Natural killer cell treated with Interleukin-12 subunit alpha and Interleukin-12 subunit beta and Interleukin-15 and Interleukin-18, amount 100 ng/mL, for 72 hours (primary cell): ENCODE measurements at regions not wholly inside any gene's neighbourhood (a gene's known extent, or its start where the extent isn't known, plus 50 kb on each side); places are given as distances from the start of the nearest gene placed in this dataset.
A peak's percentile ranks its signal among the peaks of the same experiment; 100 is the strongest.

Source experiments
- ATAC-seq, 2 donors: fragments of 150-1000 bp; cut with Tn5 transposase in 1 of 2; sonication (Bioruptor Pico), chemical (Tn5 transposase) in 1 of 2; 2 replicates each; pipeline ENCODE4 v1.10.0; 2021
- DNase-seq: peaks from one replicate; pipeline ENCODE4 v3.0.0; 2022; ENCODE audit warnings: low spot score
- H3K27ac Mint-ChIP-seq, 2 donors: 1 replicate in 1 of 2; 2 replicates in 1 of 2; pipeline ENCODE4 v1.8.0; 2022; ENCODE audit warnings: mixed read lengths in 2 of 2, mild to moderate bottlenecking in 1 of 2, moderate library complexity in 1 of 2
- H3K27me3 Mint-ChIP-seq, 2 donors: 1 replicate in 1 of 2; 2 replicates in 1 of 2; pipeline ENCODE4 v1.8.0; 2022; ENCODE audit warnings: mixed read lengths in 2 of 2
- H3K36me3 Mint-ChIP-seq: one replicate; pipeline ENCODE4 v1.8.0; 2022; ENCODE audit warnings: mixed read lengths
- H3K4me1 Mint-ChIP-seq, 2 donors: 1 replicate in 1 of 2; 2 replicates in 1 of 2; pipeline ENCODE4 v1.8.0; 2022; ENCODE audit warnings: low read depth in 2 of 2, mixed read lengths in 2 of 2, mild to moderate bottlenecking in 1 of 2
- H3K4me3 Mint-ChIP-seq: one replicate; pipeline ENCODE4 v1.8.0; 2022; ENCODE audit warnings: mixed read lengths
- H3K9me3 Mint-ChIP-seq: 2 replicates; pipeline ENCODE4 v1.8.0; 2022; ENCODE audit warnings: mixed read lengths

DNA sequence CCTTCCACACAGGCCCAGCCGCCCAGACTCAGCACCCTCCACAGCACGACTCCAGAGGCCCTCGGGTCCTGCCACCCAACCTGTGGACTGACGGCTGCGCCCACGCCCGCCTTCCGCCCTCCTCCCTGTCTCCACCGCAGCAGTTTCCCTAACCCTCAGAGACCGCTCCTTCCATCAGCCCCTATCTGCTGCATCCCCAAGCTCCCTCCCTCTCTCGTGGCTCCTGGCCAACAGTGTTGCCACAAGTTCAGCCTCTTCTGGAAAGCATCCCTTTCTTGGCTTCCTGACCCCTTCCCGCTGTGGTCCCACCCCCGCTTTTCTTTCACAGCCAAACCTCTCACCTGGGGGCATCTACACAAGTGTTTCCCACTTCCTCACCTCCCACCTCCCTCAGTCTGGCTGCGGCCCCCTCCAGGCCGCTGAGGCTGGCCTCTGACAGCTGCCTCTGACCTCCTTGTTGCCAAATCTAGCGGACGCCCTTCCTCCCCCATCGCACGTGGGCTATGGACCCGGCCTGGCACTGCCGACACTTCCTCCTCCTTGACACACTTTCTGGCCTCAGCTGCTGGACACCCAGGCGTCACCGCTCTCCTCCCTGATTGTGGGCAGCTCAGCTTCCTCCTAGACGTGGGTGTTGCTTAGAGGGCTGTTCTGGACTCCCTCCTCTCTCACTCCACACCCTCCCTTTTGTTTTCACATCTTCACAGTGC lies 168.8 kb upstream of the TLE3 start:
- Mint-ChIP-seq H3K9me3 (no peaks in the 10 kb centered on the region), H3K27me3 (peaks cover 27 to 34% of the 10 kb centered on the region in 2 donors), H3K36me3 (no peaks in the 10 kb centered on the region), H3K4me1 (peaks cover 34 to 39% of the 10 kb centered on the region in 2 donors), H3K4me3 (peak overlapping the region; percentile 79), H3K27ac (peak overlapping the region; percentile 3 to 23)
- DNase-seq (peak; percentile 74), ATAC-seq (peak; percentile 79 to 89)

DNA sequence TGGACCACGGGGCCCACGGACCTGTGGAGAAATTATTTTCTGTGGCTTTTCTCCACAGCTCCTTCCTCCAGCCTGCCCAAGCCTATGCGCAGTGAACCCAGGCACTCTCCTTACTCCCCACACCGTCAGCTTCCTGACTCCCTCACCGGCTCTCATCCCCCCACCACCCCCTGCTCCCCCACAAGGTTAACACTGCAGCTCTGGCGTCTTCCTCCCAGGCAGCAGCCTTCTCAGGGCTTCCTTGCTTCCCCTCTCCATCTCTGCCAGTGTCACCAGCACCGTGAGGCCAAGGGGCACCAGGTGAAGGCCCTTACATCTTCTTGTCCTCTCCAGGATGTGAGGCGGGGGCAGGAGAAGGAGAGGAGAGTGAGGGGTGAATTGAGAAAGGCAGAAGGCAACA lies 168.3 kb upstream of the TLE3 start:
- Mint-ChIP-seq H3K4me1 (peaks cover 34 to 39% of the 10 kb centered on the region in 2 donors), H3K27me3 (peaks cover 25 to 30% of the 10 kb centered on the region in 2 donors), H3K36me3 (no peaks in the 10 kb centered on the region), H3K4me3 (peak overlapping the region; percentile 79), H3K9me3 (no peaks in the 10 kb centered on the region), H3K27ac (no peak overlapping the region)
- DNase-seq (peak; percentile 40), ATAC-seq (no peak)

DNA sequence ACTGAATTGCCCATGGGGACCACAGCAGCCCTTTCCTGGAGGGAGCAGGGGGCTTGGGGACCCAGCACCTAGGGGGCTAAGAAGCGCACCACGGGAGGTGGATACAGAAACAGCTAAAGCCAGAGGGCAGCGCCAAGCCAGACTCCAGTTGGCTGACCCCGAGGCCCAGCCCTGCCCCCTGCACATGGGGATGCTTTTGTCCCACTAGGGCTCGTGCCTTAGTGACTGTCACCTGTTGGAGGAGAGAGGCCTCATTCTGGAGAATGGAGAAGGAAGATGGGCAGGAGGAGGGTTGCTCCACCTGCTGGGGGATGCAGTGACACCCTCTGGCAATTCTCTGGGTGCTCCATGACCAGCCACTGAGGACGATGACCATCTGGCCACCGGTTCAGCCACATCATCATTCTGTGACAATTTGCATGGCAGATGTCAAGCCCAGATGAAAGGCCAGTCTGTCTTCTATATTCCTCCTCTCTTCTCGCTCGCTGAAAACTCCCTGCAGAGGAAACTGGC lies 167.8 kb upstream of the TLE3 start:
- Mint-ChIP-seq H3K9me3 (no peaks in the 10 kb centered on the region), H3K27me3 (peaks cover 28 to 33% of the 10 kb centered on the region in 2 donors)

DNA sequence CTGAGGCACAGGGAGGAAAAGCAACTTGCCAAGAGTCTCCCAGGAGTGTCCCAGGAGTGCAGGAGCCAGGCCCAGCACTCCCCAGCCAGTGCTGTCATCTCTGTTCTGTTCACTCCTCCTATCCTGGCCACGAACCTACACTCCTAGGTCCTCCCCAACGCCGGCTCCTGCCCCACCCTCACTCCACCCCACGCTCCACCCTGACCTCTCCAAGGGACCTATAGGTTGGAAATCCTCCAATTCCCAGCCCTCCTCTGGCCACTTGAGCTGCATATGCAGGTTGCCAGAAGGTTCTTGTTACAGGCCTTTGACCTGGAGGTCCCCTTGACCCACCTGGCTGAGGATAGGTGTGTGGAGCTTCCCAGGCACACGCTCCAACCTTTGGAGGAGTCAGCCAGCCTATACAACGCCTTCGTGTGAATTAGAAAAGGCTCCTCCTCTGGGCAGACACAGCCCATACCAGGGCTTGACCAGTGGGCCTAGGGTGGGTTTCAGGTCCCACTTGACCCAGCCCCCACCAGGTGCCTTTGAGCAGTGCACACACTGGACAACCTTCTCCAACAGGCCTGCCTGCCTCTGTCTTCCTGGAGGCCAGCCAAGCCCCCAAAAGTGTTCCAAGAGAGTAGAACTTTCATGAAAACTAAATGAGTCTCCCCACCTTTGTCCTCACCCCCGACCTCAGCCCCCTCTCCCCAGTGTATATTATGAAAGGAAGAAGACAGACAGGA lies 167.2 kb upstream of the TLE3 start:
- Mint-ChIP-seq H3K9me3 (no peaks in the 10 kb centered on the region), H3K27me3 (peaks cover 32 to 39% of the 10 kb centered on the region in 2 donors), H3K27ac (no peak overlapping the region), H3K36me3 (no peaks in the 10 kb centered on the region), H3K4me1 (peaks cover 45 to 48% of the 10 kb centered on the region in 2 donors), H3K4me3 (no peak overlapping the region)
- ATAC-seq, result no peak
- peak; percentile 49 for DNase-seq

More for the DNA sequence above, 167.8 kb upstream of the TLE3 start:
- no peak for ATAC-seq
- Mint-ChIP-seq H3K4me1 (peaks cover 39 to 41% of the 10 kb centered on the region in 2 donors), H3K27ac (no peak overlapping the region), H3K36me3 (no peaks in the 10 kb centered on the region), H3K4me3 (no peak overlapping the region)
- DNase-seq, result peak; percentile 1

DNA sequence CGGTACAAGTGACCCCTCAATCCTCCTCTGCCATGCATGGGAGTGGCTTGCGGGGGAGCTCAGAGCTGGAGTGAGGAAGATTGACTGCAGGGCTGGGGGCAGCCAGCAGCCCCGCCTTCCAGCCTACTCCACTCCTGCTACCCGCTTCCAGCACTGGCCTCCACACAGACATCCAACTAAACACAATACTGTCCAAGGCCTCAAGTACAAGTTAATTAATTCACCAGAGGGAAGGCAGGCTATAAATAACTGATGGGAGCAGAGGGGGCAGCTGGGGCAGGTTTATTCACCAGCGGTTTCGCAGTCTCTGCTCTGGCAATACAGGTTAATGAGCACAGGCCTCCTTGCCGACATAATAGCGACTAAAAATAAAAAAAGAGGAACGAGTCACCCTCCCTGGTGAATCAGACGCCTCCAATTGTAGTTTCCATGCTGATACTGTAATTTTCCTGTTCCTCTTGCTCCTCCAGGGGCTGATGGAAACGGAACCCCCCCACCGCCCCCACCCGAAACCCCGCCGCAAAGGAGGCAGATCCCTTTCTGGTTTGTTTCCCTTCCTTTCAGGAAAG lies 166.4 kb upstream of the TLE3 start:
- Mint-ChIP-seq H3K36me3 (no peaks in the 10 kb centered on the region), H3K27me3 (peaks cover 31 to 33% of the 10 kb centered on the region in 2 donors), H3K9me3 (no peaks in the 10 kb centered on the region), H3K4me3 (no peak overlapping the region), H3K4me1 (peaks cover 50 to 52% of the 10 kb centered on the region in 2 donors), H3K27ac (no peak overlapping the region)
- ATAC-seq, result no peak
- DNase-seq, result peak; percentile 37

DNA sequence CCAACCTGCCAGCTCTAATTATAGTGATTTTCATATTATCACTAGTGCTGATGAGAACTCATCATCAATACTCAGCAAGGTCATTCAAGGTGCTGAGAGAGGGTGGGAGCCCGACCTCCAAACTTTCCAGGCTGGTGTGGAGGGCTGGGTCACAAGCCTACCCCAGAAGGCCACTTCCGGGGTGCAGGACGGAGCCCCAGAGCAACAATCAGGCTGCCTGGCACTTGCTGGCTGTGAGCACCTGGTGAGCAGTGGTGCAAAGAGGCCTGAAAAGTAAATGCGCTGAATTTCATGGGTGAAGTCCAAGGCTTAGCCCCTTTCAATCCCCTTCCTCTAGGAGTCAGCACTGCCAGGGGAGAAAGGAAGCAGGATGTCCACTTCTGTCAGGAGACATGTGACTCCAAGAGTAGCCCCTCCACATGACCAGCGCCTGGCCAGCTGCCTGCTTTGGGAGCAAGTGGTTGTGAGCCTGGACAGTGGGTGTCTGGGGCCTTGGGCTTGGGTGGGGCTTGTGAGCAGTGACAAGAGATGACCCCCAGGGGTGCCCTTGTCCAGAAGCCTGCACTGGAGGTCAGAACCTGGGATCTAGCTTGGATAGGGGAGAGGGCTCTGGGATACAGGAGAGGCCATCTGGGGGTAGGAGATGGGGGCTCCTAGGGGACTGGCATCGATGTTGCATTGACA lies 165.0 kb upstream of the TLE3 start:
- Mint-ChIP-seq H3K4me1 (peaks cover 52 to 53% of the 10 kb centered on the region in 2 donors), H3K36me3 (no peaks in the 10 kb centered on the region), H3K4me3 (no peak overlapping the region), H3K27ac (peak overlapping the region in 1 of 2 donors; percentile 1), H3K9me3 (no peaks in the 10 kb centered on the region), H3K27me3 (peaks cover 23 to 25% of the 10 kb centered on the region in 2 donors)
- DNase-seq (peak; percentile 51), ATAC-seq (no peak)

DNA sequence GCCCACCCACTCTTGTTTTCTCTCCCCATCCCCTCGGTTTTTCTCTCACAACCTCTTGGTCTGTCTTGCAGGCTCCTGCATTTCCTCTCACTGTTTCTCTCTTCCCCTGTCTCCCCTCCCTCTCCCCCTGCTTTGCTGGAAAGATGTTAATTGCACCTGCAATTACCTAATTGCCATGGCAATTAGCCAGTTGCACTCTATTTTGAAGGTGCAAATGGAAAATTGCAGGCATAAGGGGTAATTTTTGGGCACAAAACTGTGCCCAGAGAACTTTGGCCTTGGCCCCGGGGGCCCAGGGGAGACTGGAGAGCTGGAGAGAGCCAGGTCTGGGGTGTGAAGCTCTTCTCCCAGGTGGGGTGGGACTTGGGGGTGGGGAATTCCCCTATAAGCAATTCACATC lies 164.5 kb upstream of the TLE3 start:
- Mint-ChIP-seq H3K4me1 (peaks cover 47 to 49% of the 10 kb centered on the region in 2 donors), H3K9me3 (no peaks in the 10 kb centered on the region), H3K36me3 (no peaks in the 10 kb centered on the region), H3K27ac (peak overlapping the region in 1 of 2 donors; percentile 1), H3K4me3 (no peak overlapping the region), H3K27me3 (peaks cover 17 to 22% of the 10 kb centered on the region in 2 donors)
- ATAC-seq, result no peak
- no peak for DNase-seq

DNA sequence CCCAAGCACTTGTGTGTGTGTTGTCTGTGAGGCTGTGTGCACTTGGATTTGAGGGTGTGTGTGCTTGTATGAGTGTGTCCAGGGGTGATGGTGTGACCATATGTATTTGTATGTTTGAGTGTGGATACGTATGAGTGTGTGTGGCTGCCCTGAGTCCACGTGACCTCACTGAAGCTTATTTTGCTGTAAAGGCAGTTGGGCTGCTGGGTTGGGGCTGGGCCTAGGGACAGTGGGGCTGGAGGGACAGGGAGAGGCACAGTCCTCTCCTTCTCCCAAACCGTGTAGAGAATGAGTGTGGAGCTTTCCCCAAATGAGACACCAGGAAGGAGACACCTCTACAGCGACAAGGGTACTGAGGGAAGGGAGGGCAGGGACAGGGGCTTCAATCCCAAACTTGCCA lies 163.4 kb upstream of the TLE3 start:
- Mint-ChIP-seq H3K27me3 (peaks cover 15 to 27% of the 10 kb centered on the region in 2 donors), H3K9me3 (no peaks in the 10 kb centered on the region), H3K27ac (no peak overlapping the region), H3K4me1 (peaks cover 36 to 42% of the 10 kb centered on the region in 2 donors), H3K36me3 (no peaks in the 10 kb centered on the region), H3K4me3 (peak overlapping the region; percentile 5)
- DNase-seq (no peak), ATAC-seq (no peak)

DNA sequence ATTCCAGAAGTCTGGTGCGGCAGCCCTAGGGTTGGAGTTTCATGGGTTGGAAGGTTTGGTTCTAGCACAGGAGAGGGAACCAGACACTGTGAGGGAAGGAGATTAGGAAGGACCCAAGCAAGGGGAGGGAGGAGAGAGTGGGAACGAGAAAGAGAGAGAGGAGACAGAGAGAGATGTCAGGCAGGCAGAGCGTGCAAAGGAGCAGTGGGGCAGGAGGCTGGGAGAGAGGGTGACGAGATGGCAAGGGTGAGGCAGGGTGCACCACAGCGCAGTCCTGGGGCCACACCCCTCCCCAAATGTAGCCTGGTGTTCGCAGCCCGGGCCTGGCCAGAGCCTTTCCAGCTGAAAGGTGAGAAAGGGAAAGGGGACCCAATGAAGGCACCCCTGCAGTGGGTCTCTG lies 162.9 kb upstream of the TLE3 start:
- Mint-ChIP-seq H3K4me3 (peak overlapping the region; percentile 5), H3K27me3 (peaks cover 20 to 32% of the 10 kb centered on the region in 2 donors), H3K36me3 (no peaks in the 10 kb centered on the region), H3K27ac (no peak overlapping the region), H3K9me3 (no peaks in the 10 kb centered on the region), H3K4me1 (peaks cover 32 to 39% of the 10 kb centered on the region in 2 donors)
- ATAC-seq (no peak), DNase-seq (no peak)

DNA sequence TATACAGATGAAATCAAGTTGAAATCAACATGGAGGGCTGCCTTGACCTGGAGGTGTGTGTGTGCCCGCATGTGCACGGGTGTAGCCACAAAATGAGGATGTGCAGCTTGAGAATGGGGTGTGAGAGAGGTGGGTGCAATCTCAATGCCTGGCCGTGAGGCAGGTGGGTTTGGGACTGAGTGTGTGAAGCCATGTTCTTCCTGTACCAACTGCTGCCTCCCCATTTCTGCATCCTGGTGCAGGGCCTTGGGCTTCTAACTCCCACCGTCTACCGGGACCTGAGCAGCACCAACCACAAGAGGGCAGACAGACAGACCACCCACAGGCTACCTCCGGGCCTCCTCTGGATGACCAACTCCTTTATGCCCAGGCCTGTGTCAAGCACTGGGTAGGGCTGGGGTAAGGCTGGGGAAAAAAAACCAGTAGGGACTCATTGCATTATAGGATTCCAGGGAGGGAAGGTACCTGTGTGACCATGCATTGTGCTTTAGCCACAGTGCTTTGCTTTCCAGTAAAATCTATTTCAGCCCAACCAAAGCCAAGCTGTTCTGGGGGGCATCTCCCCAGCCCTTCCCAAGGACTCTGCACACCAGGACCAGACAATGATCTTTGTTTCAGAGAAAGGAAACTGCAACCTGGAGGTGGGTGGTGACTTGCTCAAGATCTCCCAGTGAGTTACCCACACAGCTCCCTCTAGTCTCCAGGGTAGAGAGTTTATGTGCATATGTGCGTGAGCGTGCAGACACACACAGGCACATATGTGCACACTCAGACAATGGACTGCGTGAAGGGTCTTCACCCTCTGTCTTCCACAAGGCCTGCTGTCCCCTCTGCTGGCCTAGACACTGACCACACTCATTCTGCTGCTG lies 162.2 kb upstream of the TLE3 start:
- H3K27ac Mint-ChIP-seq, result no peak overlapping the region
- H3K27me3 Mint-ChIP-seq, result peaks cover 24 to 35% of the 10 kb centered on the region in 2 donors
- no peaks in the 10 kb centered on the region for H3K36me3 Mint-ChIP-seq
- H3K4me3 Mint-ChIP-seq, result peak overlapping the region; percentile 5
- ATAC-seq, result no peak
- peaks cover 35 to 39% of the 10 kb centered on the region in 2 donors for H3K4me1 Mint-ChIP-seq
- DNase-seq, result no peak
- no peaks in the 10 kb centered on the region for H3K9me3 Mint-ChIP-seq

DNA sequence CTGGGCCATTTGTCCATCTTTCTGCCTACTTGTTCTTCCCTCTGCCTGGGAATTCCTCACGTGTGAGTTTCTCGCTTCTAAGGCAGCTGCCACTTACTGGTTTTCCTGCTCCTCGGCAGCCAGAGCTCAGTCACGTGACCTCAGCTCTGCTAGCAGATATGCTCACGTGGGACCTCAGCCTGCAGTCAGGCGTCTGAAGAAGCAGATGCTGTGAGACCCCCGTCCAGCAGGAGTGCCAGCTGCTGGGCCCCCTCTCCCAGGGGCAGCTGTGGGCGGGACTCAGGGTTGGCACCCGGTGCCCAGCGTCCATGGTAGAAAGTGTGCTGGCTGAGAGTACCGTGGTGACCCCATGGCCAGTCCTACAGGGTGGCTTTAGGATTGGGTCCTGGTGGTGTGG lies 161.3 kb upstream of the TLE3 start:
- H3K36me3 Mint-ChIP-seq, result no peaks in the 10 kb centered on the region
- H3K4me3 Mint-ChIP-seq, result peak overlapping the region; percentile 72
- H3K27ac Mint-ChIP-seq, result no peak overlapping the region
- ATAC-seq (peak; percentile 4 to 25), DNase-seq (no peak)
- peaks cover 24 to 37% of the 10 kb centered on the region in 2 donors for H3K27me3 Mint-ChIP-seq
- peaks cover 35 to 39% of the 10 kb centered on the region in 2 donors for H3K4me1 Mint-ChIP-seq
- H3K9me3 Mint-ChIP-seq, result no peaks in the 10 kb centered on the region

DNA sequence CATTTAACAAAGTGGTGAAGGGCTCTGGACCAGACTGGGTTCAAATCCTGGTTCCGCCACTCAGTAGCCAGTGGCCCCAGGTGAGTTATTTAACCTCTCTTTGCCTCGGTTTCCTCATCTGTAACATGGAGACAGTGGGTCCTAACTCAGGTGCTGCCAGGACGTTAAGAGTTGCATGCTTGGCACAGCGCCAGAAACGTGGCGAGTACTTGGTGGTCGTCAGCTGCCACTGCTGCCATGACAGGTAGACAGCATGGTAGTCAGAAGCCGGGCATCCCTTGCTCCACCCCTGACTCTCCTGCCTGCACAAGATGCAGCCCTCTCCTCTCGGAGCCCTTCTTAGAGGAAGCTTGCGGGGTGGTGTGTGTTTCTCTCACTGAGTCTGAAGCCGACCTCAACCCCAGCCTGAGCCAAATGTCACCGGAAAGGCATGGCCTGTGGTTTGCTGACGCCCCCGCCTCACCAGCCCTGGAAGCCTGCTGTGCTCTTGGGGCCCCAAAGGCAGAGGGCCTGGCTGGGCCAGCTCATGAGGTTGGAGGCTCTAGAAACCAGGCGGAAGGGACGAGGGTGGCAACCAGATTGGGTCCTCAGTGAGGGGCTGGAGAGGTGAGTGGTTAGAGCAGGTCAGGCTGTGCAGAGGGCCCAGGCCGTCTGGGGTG lies 160.8 kb upstream of the TLE3 start:
- no peaks in the 10 kb centered on the region for H3K36me3 Mint-ChIP-seq
- DNase-seq (peak; percentile 73), ATAC-seq (peak; percentile 77 to 81)
- peaks cover 35 to 39% of the 10 kb centered on the region in 2 donors for H3K4me1 Mint-ChIP-seq
- peaks cover 24 to 37% of the 10 kb centered on the region in 2 donors for H3K27me3 Mint-ChIP-seq
- H3K9me3 Mint-ChIP-seq, result no peaks in the 10 kb centered on the region
- H3K4me3 Mint-ChIP-seq, result peak overlapping the region; percentile 72
- H3K27ac Mint-ChIP-seq, result no peak overlapping the region
